SK-N-SH (cell line): ENCODE measurements at regions not wholly inside any gene's neighbourhood (a gene's known extent, or its start where the extent isn't known, plus 50 kb on each side); places are given as distances from the start of the nearest gene placed in this dataset.

Experiments
- EZH2phosphoT487 ChIP-seq: fragments of 200-600 bp; sonication (generic); IDR thresholded peaks from 2 replicates; pipeline ENCODE4 v1.6.1; 2017; ENCODE audit warnings: low read depth, mixed run types, mild to moderate bottlenecking, antibody characterized with exemption, moderate library complexity, borderline replicate concordance
- FOSL2 ChIP-seq: IDR thresholded peaks from 2 replicates; pipeline ENCODE4 v1.4.0; 2012; ENCODE audit warnings: low read depth, mild to moderate bottlenecking, moderate library complexity, borderline replicate concordance
- POLR2AphosphoS5 ChIP-seq: IDR thresholded peaks from 2 replicates; pipeline ENCODE4 v1.6.1; 2012; ENCODE audit warnings: low read depth, low read length
- TAF1 ChIP-seq: IDR thresholded peaks from 2 replicates; pipeline ENCODE4 v1.6.1; 2012; ENCODE audit warnings: low read depth, mild to moderate bottlenecking, low read length, moderate library complexity, borderline replicate concordance
- TF ChIP-seq, protein P1 (sequence below): fragments of 200-600 bp; sonication (generic); IDR thresholded peaks from 2 replicates; pipeline ENCODE4 v1.6.1; 2017; ENCODE audit warnings: antibody characterized with exemption, mild to moderate bottlenecking, moderate library complexity

DNA sequence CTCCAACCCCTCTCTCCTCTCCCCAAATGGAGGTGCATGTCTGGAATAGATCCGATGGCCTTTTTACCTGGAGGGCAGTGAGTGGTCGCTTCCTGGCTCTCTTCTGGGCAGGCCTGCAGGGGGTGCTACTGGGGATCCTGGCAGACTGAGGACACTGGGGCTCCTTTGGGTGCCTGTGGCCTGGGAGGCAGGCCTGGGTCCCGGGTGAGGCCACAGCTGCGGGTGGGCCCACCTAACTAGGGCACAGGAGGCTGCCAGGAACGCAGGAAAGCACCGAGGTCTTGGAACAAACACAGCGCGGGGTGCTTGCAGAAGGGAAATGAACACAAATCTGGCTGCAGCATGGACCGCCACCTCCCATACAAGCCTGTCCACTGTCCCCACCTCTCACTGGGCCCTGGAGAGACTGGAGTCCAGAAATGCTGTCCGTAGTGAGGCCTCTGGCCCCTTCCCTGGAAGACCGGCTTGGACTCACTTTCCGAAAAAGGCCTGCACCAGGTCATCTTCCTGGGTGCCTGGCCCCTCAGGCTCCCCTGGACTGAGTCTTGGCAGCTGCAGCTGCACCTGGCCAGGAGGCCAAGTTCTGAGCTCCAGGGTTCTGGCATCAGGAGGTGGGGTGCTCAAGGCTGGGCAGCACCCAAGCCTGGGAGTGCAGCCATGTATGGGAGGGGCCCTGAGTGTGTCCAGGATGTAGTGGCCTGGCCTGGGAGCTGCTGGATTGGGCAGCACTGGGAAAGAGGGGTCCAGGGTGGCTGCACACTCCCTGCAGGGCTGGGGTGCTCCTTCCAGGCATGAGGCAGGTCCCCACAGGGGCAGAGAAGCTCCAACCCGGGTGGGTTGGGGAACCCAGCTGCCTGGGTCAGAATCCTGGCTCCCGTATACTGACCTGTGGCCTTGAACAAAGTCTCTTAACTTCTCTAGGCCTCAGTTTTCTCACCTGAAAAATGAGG is 195.1 kb downstream of the IRF8 start:
- TF ChIP-seq POLR2AphosphoS5 (no peak), EZH2phosphoT487 (no peak), FOSL2 (no peak), TAF1 (no peak)
- TF ChIP-seq, protein P1, sequence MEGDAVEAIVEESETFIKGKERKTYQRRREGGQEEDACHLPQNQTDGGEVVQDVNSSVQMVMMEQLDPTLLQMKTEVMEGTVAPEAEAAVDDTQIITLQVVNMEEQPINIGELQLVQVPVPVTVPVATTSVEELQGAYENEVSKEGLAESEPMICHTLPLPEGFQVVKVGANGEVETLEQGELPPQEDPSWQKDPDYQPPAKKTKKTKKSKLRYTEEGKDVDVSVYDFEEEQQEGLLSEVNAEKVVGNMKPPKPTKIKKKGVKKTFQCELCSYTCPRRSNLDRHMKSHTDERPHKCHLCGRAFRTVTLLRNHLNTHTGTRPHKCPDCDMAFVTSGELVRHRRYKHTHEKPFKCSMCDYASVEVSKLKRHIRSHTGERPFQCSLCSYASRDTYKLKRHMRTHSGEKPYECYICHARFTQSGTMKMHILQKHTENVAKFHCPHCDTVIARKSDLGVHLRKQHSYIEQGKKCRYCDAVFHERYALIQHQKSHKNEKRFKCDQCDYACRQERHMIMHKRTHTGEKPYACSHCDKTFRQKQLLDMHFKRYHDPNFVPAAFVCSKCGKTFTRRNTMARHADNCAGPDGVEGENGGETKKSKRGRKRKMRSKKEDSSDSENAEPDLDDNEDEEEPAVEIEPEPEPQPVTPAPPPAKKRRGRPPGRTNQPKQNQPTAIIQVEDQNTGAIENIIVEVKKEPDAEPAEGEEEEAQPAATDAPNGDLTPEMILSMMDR: 0 out of 2 replicates have a peak, but pooled peaks have one; percentile 15
